Hepatocyte (in vitro differentiated cells): ENCODE measurements at regions not wholly inside any gene's neighbourhood (a gene's known extent, or its start where the extent isn't known, plus 50 kb on each side); places are given as distances from the start of the nearest gene placed in this dataset.

ENCODE experiments used
- DNase-seq: peaks from one replicate; pipeline ENCODE4 v3.0.0-alpha.2; 2016; ENCODE audit warnings: low spot score
- H2AFZ ChIP-seq: fragments of 200-600 bp; sonication (generic); 2 replicates; pipeline ENCODE4 v1.6.0; 2016; ENCODE audit warnings: antibody characterized with exemption, mild to moderate bottlenecking
- H3K27ac ChIP-seq: fragments of 200-600 bp; sonication (generic); 2 replicates; pipeline ENCODE4 v1.5.1; 2016; ENCODE audit warnings: mild to moderate bottlenecking
- H3K27me3 ChIP-seq: fragments of 200-600 bp; sonication (generic); 2 replicates; pipeline ENCODE4 v1.6.1; 2016
- H3K36me3 ChIP-seq: fragments of 200-600 bp; sonication (generic); replicated peaks from 2 replicates; pipeline ENCODE4 v1.5.1; 2016; ENCODE audit warnings: low read depth; ENCODE audit not compliant: insufficient read depth
- H3K4me1 ChIP-seq: fragments of 200-600 bp; sonication (generic); 2 replicates; pipeline ENCODE4 v1.5.1; 2016; ENCODE audit warnings: mild to moderate bottlenecking, moderate library complexity; ENCODE audit not compliant: insufficient read depth
- H3K4me2 ChIP-seq: fragments of 200-600 bp; sonication (generic); 2 replicates; pipeline ENCODE4 v1.6.0; 2016
- H3K4me3 ChIP-seq: fragments of 200-600 bp; sonication (generic); 2 replicates; pipeline ENCODE4 v1.5.1; 2016; ENCODE audit warnings: mild to moderate bottlenecking
- H3K79me2 ChIP-seq: fragments of 200-600 bp; sonication (generic); 2 replicates; pipeline ENCODE4 v1.6.0; 2017; ENCODE audit warnings: mild to moderate bottlenecking
- H3K9me2 ChIP-seq: fragments of 200-600 bp; sonication (generic); replicated peaks from 2 replicates; pipeline ENCODE4 v1.6.0; 2017; ENCODE audit warnings: mild to moderate bottlenecking; ENCODE audit not compliant: insufficient read depth
- H3K9me3 ChIP-seq: fragments of 200-600 bp; sonication (generic); 2 replicates; pipeline ENCODE4 v1.5.1; 2016; ENCODE audit warnings: low read depth, mild to moderate bottlenecking
- H4K20me1 ChIP-seq: fragments of 200-600 bp; sonication (generic); 2 replicates; pipeline ENCODE4 v1.6.0; 2016; ENCODE audit warnings: mild to moderate bottlenecking; ENCODE audit not compliant: insufficient read depth, poor library complexity, severe bottlenecking
- EZH2 ChIP-seq: fragments of 200-600 bp; sonication (generic); IDR thresholded peaks from 2 replicates; pipeline ENCODE4 v1.6.1; 2016; ENCODE audit warnings: antibody characterized with exemption, mild to moderate bottlenecking, borderline replicate concordance
- EZH2phosphoT487 ChIP-seq: fragments of 200-600 bp; sonication (generic); IDR thresholded peaks from one replicate; pipeline ENCODE4 v1.6.1; 2018; ENCODE audit warnings: antibody characterized with exemption, mild to moderate bottlenecking, low read depth, moderate library complexity; ENCODE audit not compliant: unreplicated experiment, severe bottlenecking
- WGBS: methylation state at CpG from one replicate; pipeline ENCODE4 v1.1.6; 2016; ENCODE audit warnings: low lambda C conversion rate; ENCODE audit errors: missing lambda C conversion rate; 5-methylcytosine and 5-hydroxymethylcytosine counted together
- TF ChIP-seq, protein P1 (sequence below): fragments of 200-600 bp; sonication (generic); IDR thresholded peaks from 2 replicates; pipeline ENCODE4 v1.5.1; 2016; ENCODE audit warnings: antibody characterized with exemption, mild to moderate bottlenecking; ENCODE audit not compliant: poor library complexity

DNA sequence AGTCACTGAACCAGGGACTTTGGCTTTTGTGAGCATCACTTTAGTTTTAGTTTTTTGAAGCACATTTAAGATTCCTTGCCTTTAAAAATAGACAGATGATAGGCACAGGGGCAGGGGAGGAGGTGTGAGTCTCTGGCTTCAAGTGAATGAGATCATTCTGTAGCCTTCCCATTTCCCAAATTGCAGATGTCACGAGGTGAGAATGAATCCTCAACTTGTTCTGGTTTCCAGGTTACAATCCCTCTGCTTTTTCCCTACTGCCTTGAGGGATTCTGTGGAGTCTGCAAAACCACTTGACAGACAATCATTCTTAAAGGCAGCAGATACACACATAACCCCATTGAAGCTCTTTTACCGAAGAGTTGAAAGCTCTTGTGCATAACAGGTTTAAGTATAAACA, 332.4 kb downstream of the DMAC1 start:
- 46% methylated on average over 2 of the region's 2 CpGs for WGBS
- Histone ChIP-seq H4K20me1 (no peaks in the 10 kb centered on the region), H3K79me2 (no peaks in the 10 kb centered on the region), H3K4me3 (no peak overlapping the region), H3K9me3 (no peaks in the 10 kb centered on the region), H3K27me3 (peaks cover 3% of the 10 kb centered on the region), H3K36me3 (no peaks in the 10 kb centered on the region), H3K27ac (no peak overlapping the region), H2AFZ (no peak overlapping the region), H3K4me1 (no peaks in the 10 kb centered on the region), H3K9me2 (no peaks in the 10 kb centered on the region), H3K4me2 (no peak overlapping the region)
- TF ChIP-seq EZH2phosphoT487: no peak
- TF ChIP-seq, protein P1, sequence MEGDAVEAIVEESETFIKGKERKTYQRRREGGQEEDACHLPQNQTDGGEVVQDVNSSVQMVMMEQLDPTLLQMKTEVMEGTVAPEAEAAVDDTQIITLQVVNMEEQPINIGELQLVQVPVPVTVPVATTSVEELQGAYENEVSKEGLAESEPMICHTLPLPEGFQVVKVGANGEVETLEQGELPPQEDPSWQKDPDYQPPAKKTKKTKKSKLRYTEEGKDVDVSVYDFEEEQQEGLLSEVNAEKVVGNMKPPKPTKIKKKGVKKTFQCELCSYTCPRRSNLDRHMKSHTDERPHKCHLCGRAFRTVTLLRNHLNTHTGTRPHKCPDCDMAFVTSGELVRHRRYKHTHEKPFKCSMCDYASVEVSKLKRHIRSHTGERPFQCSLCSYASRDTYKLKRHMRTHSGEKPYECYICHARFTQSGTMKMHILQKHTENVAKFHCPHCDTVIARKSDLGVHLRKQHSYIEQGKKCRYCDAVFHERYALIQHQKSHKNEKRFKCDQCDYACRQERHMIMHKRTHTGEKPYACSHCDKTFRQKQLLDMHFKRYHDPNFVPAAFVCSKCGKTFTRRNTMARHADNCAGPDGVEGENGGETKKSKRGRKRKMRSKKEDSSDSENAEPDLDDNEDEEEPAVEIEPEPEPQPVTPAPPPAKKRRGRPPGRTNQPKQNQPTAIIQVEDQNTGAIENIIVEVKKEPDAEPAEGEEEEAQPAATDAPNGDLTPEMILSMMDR: no peak
- TF ChIP-seq EZH2: no peak
- DNase-seq: no peak

DNA sequence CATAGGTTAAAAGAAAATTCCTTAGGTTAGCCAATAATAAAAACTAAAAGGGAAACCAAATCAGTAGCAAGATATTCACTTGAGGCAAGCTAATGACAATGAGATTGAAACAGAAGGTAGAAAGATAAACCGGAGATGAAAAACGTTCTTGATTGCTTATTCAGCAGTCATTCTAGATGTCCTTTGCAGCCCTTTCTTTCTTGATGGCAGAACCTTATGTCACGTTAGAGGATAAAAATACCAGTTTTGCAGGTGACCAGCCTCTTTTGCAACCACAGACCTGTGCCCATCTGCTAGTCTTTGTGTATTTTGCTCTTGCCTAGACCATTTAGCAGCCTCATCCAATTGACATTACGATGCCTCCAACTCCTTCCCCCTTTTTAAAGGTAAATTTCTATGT, 337.8 kb downstream of the DMAC1 start:
- no peak for TF ChIP-seq EZH2
- TF ChIP-seq, protein P1: no peak
- TF ChIP-seq EZH2phosphoT487: no peak
- Histone ChIP-seq H2AFZ (no peak overlapping the region), H3K36me3 (no peaks in the 10 kb centered on the region), H3K27ac (no peak overlapping the region), H3K4me3 (no peak overlapping the region), H3K27me3 (no peaks in the 10 kb centered on the region), H3K9me3 (no peaks in the 10 kb centered on the region), H3K79me2 (no peaks in the 10 kb centered on the region), H3K9me2 (no peaks in the 10 kb centered on the region), H4K20me1 (no peaks in the 10 kb centered on the region), H3K4me1 (no peaks in the 10 kb centered on the region), H3K4me2 (no peak overlapping the region)
- DNase-seq: no peak
- 91% methylated on average over 4 of the region's 4 CpGs for WGBS

DNA sequence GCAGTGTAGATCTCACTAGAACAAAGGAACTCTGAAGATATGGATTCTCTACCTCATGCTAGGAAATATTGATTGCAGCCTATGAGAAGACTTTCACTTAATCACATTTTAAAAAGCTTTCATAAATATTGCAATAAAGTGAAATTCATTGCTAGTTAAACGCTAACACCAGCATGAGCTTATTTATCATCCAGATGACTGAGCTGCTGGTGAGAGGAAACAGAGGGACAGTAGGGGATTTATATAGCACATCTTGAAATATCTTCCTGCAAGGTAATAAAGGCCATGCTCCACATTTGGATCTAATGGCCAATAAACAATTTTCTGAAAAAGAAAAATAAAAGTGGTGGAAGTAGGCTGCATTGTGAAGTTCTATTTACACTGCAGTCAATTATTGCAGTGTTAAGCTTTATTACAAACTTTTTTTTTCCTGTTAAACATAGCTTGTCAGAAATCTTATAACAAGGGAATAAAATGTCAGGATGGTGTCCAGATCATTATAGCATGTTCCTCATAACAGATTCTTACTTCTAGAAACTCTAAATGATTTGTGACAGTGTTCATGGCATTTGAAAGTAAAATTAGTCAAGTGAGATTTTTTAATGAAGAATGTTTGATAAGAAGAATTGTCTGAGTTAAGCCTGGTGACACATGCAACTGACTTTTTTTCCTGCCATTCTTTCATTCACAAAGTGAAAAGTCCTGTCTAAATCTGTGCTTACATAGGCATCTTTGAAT, 342.6 kb downstream of the DMAC1 start:
- Histone ChIP-seq H3K4me1 (no peaks in the 10 kb centered on the region), H3K9me2 (no peaks in the 10 kb centered on the region), H3K27me3 (no peaks in the 10 kb centered on the region), H3K27ac (no peak overlapping the region), H3K4me2 (no peak overlapping the region), H4K20me1 (no peaks in the 10 kb centered on the region), H2AFZ (no peak overlapping the region), H3K79me2 (no peaks in the 10 kb centered on the region), H3K9me3 (no peaks in the 10 kb centered on the region), H3K36me3 (no peaks in the 10 kb centered on the region), H3K4me3 (no peak overlapping the region)
- no peak for DNase-seq
- TF ChIP-seq EZH2 (no peak), EZH2phosphoT487 (no peak)
- TF ChIP-seq, protein P1: no peak
- WGBS: 55% methylated on average over 1 of the region's 1 CpG

DNA sequence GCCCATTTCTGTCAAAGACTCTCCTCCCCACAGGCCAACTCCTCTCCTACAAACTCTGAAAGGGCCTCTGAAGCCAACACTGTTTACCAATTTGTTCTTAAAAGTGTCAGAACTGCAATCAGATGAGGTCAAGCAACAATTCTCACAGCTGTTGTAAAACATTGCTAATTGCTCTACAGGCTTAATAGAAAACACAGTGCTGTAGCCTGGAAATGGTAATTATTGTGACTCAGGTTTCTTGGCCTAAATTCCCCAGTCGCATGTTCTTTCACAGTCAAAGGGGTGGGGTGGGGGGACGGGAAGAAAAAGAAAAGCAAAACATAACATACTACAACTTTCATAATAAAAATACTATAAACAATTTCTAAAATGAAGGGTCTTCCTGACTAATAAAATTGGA, 343.2 kb downstream of the DMAC1 start:
- Histone ChIP-seq H3K27me3 (no peaks in the 10 kb centered on the region), H3K27ac (no peak overlapping the region), H3K4me1 (no peaks in the 10 kb centered on the region), H3K9me3 (no peaks in the 10 kb centered on the region), H3K79me2 (no peaks in the 10 kb centered on the region), H4K20me1 (no peaks in the 10 kb centered on the region), H3K4me3 (no peak overlapping the region), H3K4me2 (no peak overlapping the region), H2AFZ (no peak overlapping the region), H3K9me2 (no peaks in the 10 kb centered on the region), H3K36me3 (no peaks in the 10 kb centered on the region)
- 45% methylated on average over 2 of the region's 2 CpGs for WGBS
- DNase-seq: no peak
- TF ChIP-seq EZH2 (no peak), EZH2phosphoT487 (no peak)
- TF ChIP-seq, protein P1: no peak
